DMS153 treated with DMSO at 0.1 percent for 48 hours (cell line): ENCODE measurements at regions not wholly inside any gene's neighbourhood (a gene's known extent, or its start where the extent isn't known, plus 50 kb on each side); places are given as distances from the start of the nearest gene placed in this dataset.
"Not testable (repeated sequence)": the region's sequence is repeated elsewhere in the genome, so short reads cannot be mapped to it uniquely, and the experiment has no call there.

ENCODE experiments used
- DNase-seq: peaks from one replicate; lab custom pipeline; 2025; ENCODE audit not compliant: unreplicated experiment; lab: John Stamatoyannopoulos, UW

DNA sequence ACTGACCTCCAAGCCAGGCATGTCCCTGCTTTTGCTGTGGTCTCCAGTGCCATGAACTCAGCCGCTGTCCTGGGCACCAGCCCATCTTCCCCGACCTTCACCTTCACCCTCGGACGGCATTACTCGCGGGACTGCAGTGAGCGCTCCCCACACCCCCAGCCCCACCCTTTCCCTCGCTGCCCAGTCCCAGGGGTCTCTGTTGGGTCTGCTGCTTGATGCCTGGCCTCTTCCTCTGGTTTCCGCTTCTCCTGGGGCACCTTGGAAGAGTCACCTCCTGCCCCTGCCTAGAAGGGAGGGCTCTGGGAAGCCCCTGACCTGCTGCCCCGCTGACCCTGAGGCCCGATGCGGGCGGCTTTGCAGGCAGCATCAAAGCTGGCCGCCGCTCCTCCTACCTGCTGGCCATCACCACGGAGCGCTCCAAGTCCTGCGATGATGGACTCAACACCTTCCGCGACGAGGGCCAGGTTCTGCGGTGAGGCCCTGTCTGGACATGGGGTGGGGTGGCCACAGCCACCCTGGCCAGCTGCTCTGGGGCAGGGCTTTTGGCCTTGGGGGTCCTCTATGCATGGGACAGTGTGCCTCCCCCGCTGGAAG lies 102.3 kb downstream of the ZNF267 start:
- not testable (repeated sequence) for DNase-seq

DNA sequence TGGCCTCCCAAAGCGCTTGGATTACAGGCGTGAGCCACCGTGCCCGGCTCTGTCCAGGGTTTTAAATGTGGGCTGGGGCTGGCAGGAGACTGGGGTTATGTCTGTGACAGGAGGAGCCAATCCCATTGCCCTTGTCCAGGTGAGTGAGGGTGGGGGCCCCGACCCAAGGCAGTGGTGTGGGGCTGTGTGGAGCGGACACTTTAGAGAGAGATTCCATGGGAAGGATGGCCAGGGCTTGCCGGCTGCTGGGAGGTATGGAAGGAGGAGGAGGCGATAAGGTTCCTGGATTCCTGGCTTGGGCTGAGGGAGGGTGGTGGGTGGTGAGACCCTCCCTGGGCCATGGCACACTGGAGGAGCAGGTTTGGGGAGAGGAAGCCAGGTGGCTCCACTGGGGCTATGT lies 104.9 kb downstream of the ZNF267 start:
- not testable (repeated sequence) for DNase-seq

DNA sequence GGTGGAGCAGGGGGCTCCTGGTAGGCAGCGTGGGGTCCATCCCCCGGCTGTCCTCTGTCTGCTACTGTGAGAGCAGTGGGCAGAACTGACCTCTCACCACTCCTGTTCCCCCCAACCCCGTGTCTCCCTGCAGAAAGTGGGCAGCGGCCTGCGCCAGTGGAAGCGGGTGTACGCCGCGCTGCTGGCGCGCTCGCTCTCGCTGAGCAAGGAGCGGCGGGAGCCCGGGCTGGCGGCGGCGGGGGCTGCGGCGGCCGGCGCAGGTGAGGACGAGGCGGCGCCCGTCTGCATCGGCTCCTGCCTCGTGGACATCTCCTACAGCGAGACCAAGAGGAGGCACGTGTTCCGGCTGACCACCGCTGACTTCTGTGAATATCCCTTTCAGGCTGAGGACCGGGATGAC lies 108.1 kb downstream of the ZNF267 start:
- not testable (repeated sequence) for DNase-seq

DNA sequence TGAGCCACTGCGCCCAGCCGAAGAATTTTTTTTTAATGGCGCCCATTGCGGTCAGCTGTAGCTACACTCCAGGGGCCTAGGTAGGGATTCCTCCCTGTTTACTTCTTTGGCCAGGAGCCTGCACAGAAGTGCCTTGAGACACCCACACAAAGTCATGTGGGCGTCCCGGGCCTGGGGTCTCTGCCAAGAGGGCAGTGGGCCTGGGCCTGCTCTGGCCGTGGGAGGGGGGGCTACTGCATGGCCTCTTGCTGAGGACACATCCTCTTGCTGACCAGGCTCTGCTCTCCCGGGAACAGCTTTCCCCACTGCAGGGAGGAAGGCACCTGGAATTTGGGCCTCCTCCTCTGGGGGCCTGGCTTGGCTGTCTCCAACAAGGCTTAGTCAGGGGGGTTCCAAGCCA lies 109.4 kb downstream of the ZNF267 start:
- DNase-seq, result not testable (repeated sequence)

DNA sequence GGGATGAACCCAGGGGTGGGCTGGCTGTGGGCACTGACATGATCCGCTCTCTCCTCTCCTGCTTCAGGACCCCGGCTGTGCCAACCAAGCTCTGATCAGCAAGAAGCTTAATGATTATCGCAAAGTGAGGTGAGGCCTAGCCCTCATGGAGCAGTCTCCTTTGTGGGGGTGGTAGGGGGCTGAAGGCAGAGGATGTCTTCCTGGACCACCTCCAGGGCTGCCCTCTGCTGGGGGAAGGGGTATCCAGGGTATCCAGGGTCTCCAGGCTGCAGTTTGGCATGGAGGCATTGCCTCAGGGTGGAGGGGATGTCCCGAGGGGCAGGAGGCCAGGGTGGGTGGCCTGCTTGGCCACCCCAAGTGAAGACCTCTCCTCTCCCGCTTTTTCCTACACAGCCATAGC lies 110.1 kb downstream of the ZNF267 start:
- DNase-seq, result not testable (repeated sequence)

DNA sequence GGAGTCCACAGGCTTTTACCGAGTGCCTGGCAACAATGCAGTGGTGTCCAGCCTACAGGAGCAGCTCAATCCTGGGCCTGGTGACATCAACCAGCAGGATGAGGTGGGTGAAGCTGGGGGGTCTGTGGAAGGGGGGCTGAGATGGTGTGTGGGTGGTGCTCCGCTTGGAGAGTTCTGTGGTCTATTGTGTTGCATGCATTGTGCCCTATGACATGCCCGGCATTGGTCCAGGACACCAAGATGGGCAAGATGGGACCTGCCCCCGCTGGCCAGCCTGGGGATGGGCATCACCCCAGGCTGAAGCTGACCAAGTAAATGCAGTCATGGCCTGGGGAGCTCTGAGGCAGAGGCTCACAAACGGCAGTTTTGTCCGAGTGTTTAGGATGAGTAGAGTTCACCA lies 113.3 kb downstream of the ZNF267 start:
- DNase-seq, result not testable (repeated sequence)

DNA sequence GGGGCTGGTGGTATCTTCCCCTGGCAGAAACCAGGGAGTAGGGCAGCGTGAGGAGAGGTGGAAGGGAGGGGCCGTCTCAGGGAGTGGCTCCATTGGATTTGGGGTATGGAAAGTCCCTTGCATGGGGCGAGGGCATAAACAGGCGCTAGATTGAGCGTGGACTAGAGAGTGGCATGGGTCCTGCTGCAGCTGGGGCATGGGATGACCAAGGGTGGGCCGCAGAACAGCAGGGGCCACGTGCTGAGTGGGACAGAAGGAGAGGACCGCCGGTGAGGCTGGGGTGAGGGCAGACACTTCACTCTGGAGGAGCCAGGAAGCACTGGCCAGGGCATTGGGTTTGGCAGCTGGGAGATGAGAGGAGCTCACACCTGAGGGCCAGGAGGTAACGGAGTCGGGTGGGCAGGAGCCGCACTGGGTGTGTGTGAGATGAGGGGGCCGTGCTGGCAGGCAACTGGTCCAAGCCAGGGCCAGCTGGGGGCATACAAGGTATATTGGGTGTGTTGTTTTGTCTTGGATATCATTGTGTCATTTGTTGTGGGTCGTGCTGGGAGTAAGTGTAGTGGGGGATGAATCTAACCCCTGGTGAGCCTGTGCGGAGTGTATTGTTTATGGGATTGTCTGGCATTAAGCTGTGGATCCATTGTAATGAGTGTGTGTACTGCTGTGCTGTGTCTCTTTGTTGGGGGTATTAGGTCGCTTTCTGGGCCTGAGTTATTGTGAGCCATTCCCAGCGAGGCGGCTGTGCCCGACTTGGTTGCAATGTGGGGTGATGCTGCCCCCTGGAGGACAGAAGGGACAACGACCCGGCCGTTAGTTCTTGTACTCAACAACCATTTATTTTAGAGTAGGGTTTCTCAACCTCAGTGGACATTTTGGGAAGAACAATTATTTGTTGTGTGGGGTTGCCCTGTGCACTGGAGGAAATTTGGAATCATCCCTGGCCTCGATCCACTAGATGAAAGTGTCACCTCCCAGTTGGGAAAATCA lies 115.3 kb downstream of the ZNF267 start:
- not testable (repeated sequence) for DNase-seq

DNA sequence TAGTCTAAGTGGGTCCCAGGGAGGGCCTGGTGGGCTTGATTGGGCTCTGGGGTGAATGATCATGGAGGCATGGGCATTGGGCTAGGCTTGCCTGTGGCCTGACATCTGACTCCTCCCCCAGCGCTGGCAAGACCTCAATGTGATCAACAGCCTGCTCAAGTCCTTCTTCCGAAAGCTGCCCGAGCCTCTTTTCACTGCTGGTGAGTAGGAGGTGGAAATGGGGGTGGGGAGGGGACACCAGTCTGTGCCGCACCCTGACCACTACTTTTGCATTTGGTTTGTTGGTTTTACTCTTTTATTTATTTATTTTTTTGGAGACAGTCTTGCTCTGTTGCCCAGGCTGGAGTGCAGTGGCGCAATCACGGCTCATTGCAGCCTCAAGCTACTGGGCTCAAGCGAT lies 116.7 kb downstream of the ZNF267 start:
- DNase-seq, result not testable (repeated sequence)

DNA sequence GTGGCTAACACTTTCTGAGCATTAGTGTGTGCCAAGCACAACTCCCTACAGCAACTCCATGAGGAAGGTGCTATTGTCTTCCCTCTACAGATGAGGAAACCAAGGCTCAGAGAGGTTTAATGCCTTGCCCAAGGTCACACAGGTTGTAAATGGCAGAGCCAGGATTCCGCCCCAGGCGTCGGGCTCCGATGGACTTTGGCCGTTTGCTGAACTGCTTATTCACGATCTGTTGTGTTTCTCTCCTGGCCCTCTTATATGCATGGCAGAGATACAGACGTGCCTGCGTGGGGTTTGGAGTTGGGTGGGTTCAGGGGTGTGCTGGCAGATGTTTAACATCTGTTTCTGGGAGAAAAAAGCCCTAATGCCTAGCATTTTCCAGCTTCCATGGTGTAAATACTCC lies 117.4 kb downstream of the ZNF267 start:
- DNase-seq, result not testable (repeated sequence)

DNA sequence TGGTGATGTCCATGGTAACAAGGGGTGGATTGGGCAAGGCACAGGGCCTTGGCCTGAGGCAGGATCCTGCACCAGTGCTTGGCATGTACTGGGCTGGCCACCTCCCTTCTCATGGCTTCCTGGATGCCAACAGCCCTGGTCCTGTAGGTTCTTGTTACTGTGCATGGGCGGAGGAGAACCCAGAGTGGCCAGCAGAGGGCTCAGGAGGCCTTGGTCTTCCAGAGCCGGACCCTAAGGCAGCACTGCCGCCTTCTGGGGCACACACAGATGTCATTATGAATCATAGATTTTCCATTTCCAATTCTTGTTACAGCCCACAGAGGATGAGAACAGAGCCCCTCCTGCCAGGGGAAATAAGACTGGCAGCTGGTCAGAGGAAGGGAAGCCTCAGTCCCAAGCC lies 122.7 kb downstream of the ZNF267 start:
- not testable (repeated sequence) for DNase-seq

DNA sequence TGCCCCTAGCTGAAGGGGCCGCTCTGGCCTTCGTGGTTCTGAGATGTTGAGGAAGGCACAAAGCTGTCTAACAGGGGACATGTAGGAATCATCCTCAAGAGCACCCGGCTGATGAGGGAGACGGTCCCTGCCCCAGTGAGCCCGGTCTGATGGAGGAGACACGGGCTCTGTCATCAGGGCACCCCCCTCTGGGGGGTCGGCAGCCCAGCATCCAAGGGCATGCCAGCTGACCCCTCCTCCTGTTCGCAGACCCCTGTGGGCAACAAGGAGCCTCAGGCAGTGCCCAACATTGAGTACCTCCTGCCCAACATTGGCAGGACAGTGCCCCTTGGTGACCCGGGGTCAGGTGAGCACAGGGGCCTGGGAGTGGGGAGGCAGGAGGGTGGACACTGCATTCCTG lies 128.9 kb downstream of the ZNF267 start:
- DNase-seq, result not testable (repeated sequence)

DNA sequence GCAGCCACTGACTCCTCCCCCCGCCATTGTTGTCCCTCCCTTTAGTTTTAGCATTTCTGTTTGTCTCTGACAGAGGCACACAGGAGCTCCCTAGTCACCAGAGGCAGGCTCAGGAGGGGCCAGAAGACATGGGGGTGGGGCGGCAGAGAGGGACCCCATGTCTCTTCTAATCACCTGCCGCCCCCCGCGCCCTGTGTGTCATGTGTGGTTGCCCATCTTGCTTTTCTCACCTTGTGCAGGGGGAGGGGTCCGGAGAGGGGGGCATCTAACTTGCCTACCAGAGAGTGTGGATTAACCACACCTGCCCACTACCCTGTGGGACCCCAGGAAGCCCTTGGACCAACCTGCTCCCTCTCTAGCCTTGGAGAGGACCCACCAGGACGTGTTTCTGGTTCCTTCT lies 130.2 kb downstream of the ZNF267 start:
- not testable (repeated sequence) for DNase-seq

DNA sequence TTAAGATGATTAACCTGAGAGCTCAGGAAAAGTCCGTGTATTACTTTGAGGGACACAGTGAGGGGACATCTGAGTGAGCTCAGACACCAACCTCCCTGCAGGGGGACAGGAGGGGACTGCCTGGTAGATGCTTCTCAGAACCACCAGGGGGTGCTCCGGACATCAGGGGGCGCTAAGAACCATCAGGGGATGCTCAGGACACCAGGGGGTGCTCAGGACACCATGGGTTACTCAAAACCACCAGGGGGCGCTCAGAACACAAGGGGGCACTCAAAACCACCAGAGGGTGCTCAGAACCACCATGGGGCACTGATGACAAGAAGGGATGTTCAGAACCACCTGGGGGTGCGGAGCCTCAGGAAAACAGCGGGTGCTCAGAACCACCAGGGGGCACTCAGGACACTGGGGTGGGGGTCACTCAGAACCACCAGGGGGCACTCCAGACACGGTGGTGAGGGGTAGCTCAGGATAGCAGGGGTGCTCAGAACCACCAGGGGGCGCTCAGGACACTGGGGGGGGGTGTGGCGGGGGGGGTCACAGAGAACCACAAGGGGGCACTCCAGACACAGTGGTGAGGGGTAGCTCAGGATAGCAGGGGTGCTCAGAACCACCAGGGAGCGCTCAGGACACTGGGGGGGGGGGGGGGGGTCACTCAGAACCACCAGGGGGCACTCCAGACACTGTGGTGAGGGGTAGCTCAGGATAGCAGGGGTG lies 165.3 kb downstream of the ZNF267 start:
- DNase-seq, result not testable (repeated sequence)

DNA sequence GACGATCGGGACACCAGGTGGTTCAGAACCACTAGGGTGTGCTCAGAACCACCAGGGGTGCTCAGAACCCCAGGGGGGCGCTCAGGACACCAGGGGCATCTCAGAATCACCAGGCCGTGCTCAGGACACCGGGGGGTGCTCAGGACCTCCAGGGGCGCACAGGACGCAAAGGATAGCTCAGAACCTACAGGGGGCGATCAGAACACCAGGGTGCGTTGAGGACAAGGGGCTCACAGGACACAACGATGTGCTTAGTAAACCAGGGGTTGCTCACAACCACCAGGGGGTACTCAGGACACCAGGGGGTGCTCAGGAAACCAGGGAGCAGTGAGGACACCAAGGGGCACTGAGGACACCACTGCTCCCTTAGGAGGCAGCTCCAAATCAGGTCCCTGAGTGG lies 166.3 kb downstream of the ZNF267 start:
- not testable (repeated sequence) for DNase-seq

DNA sequence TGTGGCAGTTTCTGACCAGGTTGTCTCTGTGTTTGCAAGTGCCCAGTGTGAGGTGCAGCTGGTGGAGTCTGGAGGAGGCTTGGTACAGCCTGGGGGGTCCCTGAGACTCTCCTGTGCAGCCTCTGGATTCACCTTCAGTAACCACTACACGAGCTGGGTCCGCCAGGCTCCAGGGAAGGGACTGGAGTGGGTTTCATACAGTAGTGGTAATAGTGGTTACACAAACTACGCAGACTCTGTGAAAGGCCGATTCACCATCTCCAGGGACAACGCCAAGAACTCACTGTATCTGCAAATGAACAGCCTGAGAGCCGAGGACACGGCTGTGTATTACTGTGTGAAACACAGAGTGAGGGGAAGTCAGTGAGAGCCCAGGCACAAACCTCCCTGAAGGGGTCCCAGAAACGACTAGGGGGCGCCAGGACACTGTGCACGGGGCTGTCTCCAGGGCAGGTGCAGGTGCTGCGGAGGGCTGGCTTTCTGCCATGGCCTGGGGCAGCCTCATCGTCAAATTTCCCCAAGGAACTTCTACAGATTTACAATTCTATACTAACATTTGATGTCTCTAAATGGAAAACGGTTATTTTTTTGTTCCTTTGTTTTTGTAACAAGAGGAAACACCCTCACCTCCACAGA lies 187.0 kb upstream of the TP53TG3D start:
- DNase-seq, result peak; percentile 5

DNA sequence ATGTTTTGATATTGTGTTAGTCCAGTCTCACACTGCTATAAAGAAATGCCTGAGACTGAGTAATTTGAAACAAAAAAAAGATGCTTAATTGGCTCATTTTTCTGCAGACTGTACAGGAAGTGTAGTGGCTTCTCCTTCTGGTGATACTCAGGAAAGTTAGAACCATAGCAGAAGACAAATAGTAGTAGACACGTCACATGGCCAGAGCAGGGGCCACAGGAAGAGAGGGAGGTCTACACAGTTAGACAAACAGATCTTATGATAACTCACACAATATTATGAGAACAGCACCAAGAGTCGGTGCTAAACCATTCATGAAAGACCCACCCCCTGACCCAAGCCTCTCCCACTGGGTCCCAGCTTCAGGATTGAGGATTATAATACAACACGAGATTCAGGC lies 181.5 kb upstream of the TP53TG3D start:
- not testable (repeated sequence) for DNase-seq

DNA sequence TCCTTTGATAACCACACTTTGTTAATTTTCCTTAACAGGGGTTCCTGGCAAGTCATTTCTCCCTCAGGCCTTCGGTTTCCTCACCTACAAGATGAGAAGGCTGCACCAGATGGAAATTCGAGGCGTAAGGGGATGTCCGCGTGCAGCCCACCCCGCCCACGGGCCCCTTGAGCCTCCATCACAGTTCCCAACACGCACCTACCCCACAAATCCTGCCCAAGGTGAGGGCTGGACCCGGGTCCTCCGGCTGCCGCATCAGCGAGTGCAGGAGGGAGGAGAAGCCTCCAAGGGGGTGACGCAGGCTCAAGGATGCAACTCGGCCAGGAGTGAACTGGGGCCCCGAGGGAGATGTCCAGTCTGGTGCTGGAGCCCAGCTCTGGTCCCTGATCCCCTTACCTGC lies 169.2 kb upstream of the TP53TG3D start:
- not testable (repeated sequence) for DNase-seq

DNA sequence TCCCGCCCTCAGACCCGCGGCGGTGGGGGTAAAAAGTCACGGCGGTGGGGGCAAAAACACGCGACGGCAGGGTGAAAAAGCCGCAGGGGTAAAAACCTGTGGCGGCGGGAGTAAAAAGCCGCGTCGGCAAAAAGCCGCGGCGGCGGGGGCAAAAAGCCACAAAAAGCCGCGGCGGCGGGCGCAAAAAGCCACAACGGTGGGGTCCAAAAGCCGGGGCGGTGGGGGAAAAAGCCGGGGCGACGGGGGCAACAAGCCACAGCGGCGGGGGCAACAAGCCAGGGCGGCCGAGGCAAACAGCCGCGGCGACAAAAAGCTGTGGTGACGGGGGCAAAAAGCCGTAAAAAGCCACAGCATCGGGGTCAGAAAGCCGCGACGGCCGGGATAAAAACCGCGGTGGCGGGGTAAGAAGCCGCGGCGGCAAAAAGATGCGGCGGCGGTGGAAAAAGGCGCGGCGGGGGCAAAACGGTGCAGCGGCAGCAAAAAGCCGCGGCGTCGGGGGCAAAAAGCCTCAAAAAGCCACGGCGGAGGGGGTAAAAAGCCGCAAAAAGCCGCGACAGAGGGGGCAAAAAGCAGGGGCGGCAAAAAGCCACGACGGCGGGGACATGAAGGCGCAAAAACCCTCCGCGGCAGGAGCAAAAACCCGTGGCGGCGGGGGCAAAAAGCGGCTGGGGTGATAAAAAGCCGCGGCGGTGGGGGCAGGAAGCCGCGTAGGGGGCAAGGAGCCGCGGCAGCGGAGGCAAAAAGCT lies 168.3 kb upstream of the TP53TG3D start:
- not testable (repeated sequence) for DNase-seq

DNA sequence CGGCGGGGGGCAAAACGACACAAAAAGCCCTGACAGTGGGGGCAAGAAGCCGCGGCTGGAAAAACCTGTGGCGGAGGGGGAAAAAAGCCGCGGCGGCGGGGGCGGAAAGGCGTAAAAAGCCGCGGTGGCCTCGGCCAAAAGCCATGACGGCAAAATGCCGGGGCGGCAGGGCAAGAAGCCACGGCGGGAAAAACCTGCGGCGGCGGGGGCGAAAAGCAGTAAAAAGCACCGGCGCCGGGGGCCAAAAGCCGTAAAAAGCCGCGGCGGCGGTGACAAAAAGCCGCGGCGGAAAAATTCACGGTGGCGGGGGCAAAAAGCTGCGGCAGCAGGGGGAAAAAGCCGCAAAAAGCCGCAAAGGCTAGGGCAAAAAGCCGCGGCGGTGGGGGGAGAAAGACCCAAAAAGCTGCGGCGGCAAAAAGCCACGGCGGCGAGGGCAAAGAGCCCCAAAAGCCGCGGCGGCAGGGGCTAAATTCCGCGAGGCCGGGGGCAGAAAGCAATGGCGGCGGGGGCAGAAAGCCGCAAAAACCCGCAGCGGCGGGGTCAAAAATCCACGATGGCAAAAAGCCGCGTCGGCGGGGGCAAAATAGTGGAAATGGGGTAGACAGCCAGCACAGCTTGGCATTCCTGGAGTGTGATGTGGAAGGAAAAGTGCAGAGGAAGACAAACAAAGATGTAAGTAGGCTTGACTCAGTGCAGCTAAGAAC lies 167.5 kb upstream of the TP53TG3D start:
- not testable (repeated sequence) for DNase-seq

DNA sequence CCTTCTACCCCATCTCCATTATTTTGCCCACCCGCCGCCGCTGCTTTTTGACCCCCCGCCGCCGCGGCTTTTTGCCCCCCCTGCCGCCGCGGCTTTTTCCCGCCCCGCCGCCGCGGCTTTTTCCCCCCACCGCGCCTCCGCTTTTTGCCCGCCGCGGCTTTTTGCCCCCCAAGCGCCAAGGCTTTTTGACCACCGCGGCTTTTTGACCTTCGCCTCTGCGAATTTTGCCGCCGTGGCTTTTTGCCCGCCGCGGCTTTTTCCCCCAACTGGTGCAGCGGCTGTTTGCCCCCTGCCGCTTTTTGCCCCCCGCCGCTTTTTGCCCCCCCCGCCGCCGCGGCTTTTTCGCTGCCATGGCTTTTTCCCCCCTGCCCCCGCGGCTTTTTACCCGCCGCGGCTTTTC lies 137.5 kb upstream of the TP53TG3D start:
- DNase-seq, result not testable (repeated sequence)
